Ascending aorta (tissue), 2 donors: ENCODE measurements at regions not wholly inside any gene's neighbourhood (a gene's known extent, or its start where the extent isn't known, plus 50 kb on each side); places are given as distances from the start of the nearest gene placed in this dataset.
"Not testable (repeated sequence)": the region's sequence is repeated elsewhere in the genome, so short reads cannot be mapped to it uniquely, and the experiment has no call there.

Source experiments
- DNase-seq, 2 donors: peaks; one replicate each; pipeline ENCODE4 v3.0.0-alpha.2; 2019; ENCODE audit warnings: low spot score in 2 of 2
- H3K27ac ChIP-seq, 2 donors: fragments of 200-600 bp; sonication (generic); one replicate each; pipeline ENCODE4 v1.5.1; 2016 to 2017; ENCODE audit warnings: mild to moderate bottlenecking in 1 of 2
- H3K27me3 ChIP-seq: fragments of 200-600 bp; sonication (generic); one replicate; pipeline ENCODE4 v1.5.1; 2017
- H3K36me3 ChIP-seq, 2 donors: fragments of 200-600 bp; sonication (generic); one replicate each; pipeline ENCODE4 v1.5.1; 2016
- H3K4me1 ChIP-seq, 2 donors: fragments of 200-600 bp; sonication (generic); one replicate each; pipeline ENCODE4 v1.5.1; 2016 to 2017; ENCODE audit warnings: mild to moderate bottlenecking in 1 of 2
- H3K4me3 ChIP-seq, 2 donors: fragments of 200-600 bp; sonication (generic); one replicate each; pipeline ENCODE4 v1.5.1; 2016 to 2017; ENCODE audit warnings: mild to moderate bottlenecking in 1 of 2
- H3K9me3 ChIP-seq, 2 donors: fragments of 200-600 bp; sonication (generic); one replicate each; pipeline ENCODE4 v1.5.1; 2016
- intact Hi-C: fragments of 100-400 bp; cut with DNase I; formaldehyde crosslinking; loops from one replicate; pipeline ENCODE4 v1.15.1; 2023

DNA sequence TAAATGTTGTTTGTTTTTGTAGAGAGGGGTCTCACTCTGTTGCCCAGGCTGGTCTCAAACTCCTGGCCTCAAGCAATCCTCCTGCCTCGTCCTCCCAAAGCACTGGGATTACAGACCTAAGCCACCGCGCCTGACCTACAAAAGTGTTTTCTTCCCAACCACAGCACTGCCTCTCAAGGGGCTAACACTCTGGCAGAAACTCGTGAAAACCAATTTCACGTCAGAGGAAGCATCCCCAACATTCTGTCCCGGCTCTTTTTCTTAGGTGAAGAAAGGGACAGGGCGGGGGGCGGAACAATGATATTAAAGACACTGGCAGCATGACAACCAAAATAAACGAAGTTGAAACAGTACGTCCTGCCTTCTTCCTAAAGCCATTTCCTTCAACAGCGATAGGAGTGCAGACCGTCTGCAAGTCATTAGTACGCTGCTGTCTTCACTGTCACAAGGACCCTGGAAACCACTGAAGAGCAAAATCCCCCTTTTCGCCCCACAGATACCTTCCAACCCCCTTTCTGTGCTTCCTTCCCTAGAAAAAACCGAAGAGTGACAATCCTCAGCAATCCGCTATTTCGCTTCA, 79.5 kb upstream of the NBPF20 start:
- not testable (repeated sequence) for H3K4me1 ChIP-seq, DNase-seq

DNA sequence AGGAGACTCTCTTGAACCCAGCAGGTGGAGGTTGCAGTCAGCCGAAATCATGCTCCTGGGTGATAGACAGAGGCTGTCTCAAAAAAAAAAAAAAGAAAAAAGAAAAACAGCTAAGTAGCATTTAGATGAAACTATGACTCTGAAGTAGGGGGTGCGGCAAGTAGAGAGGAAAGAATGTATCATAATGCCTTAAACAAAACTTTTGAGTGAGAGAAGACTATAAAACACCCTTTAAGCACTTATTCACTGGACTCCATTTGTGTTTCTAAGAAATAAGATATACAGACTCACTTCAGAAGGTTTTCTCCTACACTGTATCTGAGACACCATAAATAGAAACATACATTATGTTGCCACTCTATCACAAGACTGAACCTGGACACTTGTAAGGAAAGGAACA, 78.9 kb upstream of the NBPF20 start:
- H3K36me3 ChIP-seq, intact Hi-C loops, H3K27ac ChIP-seq, H3K4me3 ChIP-seq, DNase-seq, H3K4me1 ChIP-seq, H3K27me3 ChIP-seq, H3K9me3 ChIP-seq: not testable (repeated sequence)

More for the DNA sequence above, 79.5 kb upstream of the NBPF20 start:
- H3K27ac ChIP-seq, H3K36me3 ChIP-seq, H3K4me3 ChIP-seq, H3K9me3 ChIP-seq, intact Hi-C loops, H3K27me3 ChIP-seq: not testable (repeated sequence)

DNA sequence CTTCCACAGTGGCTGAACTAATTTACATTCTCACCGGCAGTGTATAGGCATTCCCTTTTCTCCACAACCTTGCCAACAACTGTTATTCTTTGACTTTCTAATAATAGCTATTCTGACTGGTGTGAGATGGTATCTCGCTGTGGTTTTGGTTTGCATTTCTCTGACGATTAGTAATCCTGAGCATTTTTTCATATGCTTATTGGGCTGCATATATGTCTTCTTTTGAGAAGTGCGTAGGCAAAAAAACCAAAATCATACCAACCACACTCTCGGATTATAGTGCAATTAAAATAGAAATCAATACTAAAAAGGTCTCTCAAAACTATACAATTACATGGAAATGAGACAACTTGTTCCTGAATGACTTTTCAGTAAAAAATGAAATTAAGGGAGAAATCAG, 74.8 kb upstream of the NBPF20 start:
- H3K27me3 ChIP-seq, intact Hi-C loops, H3K4me3 ChIP-seq, H3K9me3 ChIP-seq, DNase-seq, H3K36me3 ChIP-seq, H3K4me1 ChIP-seq, H3K27ac ChIP-seq: not testable (repeated sequence)

DNA sequence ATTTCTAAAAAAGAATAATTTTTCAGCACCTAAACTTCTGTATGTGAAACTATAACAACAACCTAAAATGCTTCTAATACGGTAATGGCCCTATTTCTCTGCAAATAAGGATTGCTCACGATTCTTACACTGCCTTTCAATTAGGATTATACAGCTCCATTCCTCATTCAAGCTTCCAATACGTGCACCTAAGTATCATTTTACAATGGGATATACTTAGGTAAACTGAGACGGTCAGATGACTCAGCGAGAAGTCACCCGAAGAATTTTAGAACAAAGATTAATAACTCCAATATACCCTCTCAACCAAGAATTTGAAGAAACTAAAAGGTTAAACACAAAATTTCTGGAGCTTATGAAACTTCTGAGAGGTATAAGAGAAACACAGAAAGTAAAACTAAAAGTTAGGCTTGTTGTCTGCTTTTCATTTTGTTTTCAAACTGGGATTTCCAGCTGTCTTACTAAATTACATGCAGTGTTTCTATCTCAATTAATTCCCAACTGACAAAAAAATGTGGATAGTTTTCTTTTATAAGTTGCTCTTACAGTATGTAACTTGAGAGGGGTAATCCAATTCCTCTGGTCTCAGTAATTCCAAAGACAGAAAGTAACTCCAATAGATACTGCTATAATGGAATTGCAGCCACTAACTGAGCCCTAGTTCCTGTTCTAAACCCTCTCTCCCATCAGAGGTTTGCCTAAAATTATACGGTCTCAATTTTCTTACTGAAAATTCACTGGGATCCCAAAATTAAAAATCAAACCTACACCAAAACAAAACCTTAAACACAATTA, 69.9 kb upstream of the NBPF20 start:
- intact Hi-C loops, H3K27ac ChIP-seq, H3K9me3 ChIP-seq: not testable (repeated sequence)

DNA sequence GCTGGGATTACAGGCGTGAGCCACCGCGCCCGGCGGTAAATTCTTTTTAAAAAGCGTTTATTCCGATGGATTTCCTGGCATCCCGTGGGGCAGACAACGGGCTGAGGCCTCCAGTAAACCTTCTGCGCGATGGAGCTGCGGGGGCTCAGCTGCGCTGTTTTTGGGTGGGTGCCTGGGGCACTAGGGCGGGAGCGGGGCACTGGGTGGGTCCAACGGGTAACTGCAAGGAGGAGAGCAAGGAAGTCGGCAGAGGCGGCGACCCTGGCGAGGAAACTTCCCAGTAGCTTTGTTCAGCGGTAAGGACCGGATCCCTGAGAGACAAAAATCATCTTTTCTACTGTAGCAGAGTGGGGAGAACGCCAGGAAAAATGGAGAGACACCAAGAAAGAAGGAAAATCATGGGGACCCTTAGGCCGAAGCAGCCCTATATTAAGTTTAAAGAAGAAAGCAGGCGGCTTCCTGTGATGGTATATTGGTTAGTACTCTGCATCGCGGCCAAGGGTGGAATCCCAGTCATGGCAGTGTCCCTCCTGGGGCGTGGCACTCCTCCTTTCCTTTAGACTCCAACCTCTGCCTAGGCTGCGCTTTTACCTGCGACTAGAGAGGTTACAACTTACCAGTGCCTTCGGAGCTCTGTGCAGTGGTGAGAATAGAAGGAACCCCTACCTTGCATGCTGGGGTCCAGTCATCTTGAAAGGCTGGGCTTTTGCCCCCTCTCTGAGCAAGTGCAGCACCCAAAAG, 63.0 kb upstream of the NBPF20 start:
- intact Hi-C loops, DNase-seq, H3K27ac ChIP-seq, H3K4me3 ChIP-seq, H3K4me1 ChIP-seq, H3K9me3 ChIP-seq, H3K27me3 ChIP-seq, H3K36me3 ChIP-seq: not testable (repeated sequence)

More for the DNA sequence above, 69.9 kb upstream of the NBPF20 start:
- H3K27me3 ChIP-seq, H3K4me1 ChIP-seq, H3K4me3 ChIP-seq, H3K36me3 ChIP-seq, DNase-seq: not testable (repeated sequence)

DNA sequence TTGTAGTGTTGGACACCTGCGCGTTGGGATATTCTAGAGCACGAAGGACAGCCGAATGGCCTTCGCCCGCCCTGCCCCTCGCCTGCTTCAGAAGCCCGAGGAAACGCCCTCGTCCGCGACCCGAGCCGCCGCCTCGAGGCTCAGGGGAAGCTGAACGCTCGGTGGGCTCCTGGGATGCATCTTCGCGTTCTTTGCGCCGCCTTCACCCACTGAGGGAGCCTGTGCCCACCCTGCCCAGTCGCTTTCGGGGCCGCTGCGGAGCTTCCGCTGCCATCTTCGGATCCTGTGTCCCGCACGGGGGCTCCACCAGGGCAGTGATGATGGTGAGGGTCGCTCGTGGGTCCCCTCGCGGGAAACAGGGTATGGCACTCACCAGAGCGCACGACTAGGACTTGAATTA, 61.8 kb upstream of the NBPF20 start:
- H3K27ac ChIP-seq, H3K4me1 ChIP-seq, intact Hi-C loops, H3K9me3 ChIP-seq, DNase-seq, H3K27me3 ChIP-seq, H3K36me3 ChIP-seq: not testable (repeated sequence)
- H3K4me3 ChIP-seq, result peak overlapping the region; percentile 33 to 49

DNA sequence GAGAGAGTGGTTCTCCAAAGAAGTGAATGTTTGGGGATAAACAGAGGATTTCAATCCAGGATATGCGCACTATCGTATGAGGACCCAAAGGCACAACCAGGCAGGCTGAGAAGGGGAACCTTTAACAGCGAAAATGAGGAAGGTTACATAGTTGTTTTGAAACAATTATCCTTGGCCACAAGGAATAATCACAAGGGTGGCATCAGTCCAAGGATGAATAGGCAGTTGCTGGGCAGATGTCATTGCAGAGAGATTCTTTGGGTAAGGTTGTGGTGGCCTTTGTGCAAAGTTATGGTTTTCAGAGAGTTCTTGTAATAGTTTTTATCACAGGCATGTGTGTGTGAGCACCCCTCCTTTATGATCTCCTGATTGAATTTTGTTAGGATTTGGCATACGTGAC, 58.9 kb upstream of the NBPF20 start:
- H3K27me3 ChIP-seq, H3K36me3 ChIP-seq, intact Hi-C loops, H3K9me3 ChIP-seq, H3K27ac ChIP-seq, DNase-seq, H3K4me3 ChIP-seq, H3K4me1 ChIP-seq: not testable (repeated sequence)

DNA sequence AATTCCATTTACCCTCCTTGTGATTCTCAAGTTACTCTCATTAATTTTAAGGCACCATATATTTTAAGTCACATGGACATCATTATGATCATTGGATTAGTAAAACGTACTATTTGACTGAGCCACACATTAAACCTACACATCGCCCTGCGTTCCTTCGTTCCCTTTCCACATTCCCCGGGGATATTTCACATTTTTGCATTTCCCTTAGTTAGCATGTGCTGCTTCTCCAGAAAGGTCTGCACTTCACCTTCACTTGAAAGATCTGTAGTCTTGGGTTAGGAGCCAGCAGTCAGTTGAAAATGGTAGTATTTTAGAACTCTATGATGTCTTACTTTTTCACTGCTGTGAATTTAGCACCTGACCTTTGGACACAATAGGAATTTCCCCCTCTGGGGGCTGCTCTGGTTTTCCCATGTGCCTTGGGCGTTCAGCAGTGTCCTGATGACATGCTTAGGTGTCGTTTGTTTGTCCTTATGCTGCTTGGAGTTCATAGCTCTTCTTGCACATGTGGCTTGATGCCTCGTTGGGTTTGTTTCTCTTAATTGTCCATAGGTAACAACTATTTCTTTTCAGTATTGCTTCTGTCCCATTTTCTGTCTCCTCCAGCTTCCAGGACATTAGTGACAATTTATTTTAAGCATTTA, 56.9 kb upstream of the NBPF20 start:
- intact Hi-C loops, H3K27ac ChIP-seq, H3K27me3 ChIP-seq, H3K9me3 ChIP-seq, DNase-seq, H3K36me3 ChIP-seq, H3K4me1 ChIP-seq, H3K4me3 ChIP-seq: not testable (repeated sequence)

DNA sequence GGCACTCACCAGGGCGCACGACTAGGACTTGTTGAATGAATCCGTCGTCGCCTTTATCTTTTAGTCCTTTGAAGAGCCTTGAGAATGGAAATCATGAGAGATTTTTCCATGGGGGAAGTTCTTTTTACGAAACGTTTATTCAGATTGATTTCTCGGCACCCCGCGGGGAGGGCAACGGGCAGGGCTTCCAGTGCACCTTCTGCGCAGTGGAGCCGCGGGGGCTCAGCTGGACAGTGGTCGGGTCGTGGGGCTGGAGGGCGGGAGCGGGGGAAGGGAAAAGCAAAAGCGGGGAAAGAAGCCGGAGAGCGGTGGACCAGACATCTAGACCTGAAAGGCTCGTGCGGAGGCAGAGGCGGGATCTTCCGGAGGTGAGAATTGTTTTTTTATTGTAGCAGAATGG, 50.6 kb upstream of the NBPF20 start:
- H3K27me3 ChIP-seq, H3K9me3 ChIP-seq, H3K4me1 ChIP-seq, intact Hi-C loops, DNase-seq, H3K27ac ChIP-seq, H3K36me3 ChIP-seq: not testable (repeated sequence)
- H3K4me3 ChIP-seq, result peak overlapping the region in 1 of 2 donors; percentile 42

DNA sequence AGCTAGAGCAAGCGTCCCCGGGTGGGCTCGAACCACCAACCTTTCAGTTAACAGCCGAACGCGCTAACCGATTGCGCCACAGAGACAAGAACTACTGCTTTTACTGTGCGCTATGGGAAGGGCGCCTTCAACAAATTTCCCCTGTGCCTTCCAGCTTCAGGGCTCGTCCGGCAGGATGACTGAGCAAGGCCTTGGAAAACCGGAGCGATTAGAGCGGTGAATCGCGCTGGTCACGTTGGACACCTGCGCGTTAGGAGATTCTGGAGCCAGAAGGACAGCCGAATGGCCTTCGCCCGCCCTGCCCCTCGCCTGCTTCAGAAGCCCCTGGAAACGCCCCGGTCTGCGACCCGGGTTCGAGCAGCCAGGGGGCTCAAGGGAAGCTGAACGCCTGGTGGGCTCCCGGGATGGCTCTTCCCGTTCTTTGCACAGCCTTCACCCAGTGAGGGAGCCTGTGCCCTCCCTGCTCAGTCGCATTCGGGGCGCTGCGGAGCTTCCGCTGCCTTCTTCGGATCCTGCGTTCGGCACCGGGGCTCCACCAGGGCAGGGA, 50.0 kb upstream of the NBPF20 start:
- H3K36me3 ChIP-seq, H3K27ac ChIP-seq, intact Hi-C loops, DNase-seq, H3K9me3 ChIP-seq, H3K27me3 ChIP-seq, H3K4me1 ChIP-seq: not testable (repeated sequence)
- peak overlapping the region in 1 of 2 donors; percentile 42 for H3K4me3 ChIP-seq
